Neuronal stem cell (in vitro differentiated cells): ENCODE measurements at regions not wholly inside any gene's neighbourhood (a gene's known extent, or its start where the extent isn't known, plus 50 kb on each side); places are given as distances from the start of the nearest gene placed in this dataset.

Experiments
- DNase-seq: peaks from one replicate; pipeline ENCODE4 v3.0.0-alpha.2; 2013; ENCODE audit warnings: low spot score
- H2AFZ ChIP-seq: one replicate; pipeline ENCODE4 v1.6.1; 2013; ENCODE audit warnings: mild to moderate bottlenecking, low read length, inconsistent platforms
- H2AK5ac ChIP-seq: 2 replicates; pipeline ENCODE4 v1.6.1; 2013; ENCODE audit warnings: low read depth, mild to moderate bottlenecking, inconsistent platforms, low read length, moderate library complexity, mixed read lengths
- H2BK120ac ChIP-seq: 2 replicates; pipeline ENCODE4 v1.6.1; 2013; ENCODE audit warnings: low read depth, mild to moderate bottlenecking, inconsistent platforms, low read length, moderate library complexity, mixed read lengths
- H2BK12ac ChIP-seq: one replicate; pipeline ENCODE4 v1.6.1; 2013; ENCODE audit warnings: low read length, inconsistent platforms
- H2BK15ac ChIP-seq: 2 replicates; pipeline ENCODE4 v1.6.1; 2013; ENCODE audit warnings: mild to moderate bottlenecking, low read length, inconsistent platforms, mixed read lengths
- H2BK5ac ChIP-seq: one replicate; pipeline ENCODE4 v1.6.1; 2013; ENCODE audit warnings: inconsistent platforms, mild to moderate bottlenecking, low read length, moderate library complexity
- H3K14ac ChIP-seq: one replicate; pipeline ENCODE4 v1.6.1; 2013; ENCODE audit warnings: low read length, inconsistent platforms
- H3K18ac ChIP-seq: 2 replicates; pipeline ENCODE4 v1.6.1; 2013; ENCODE audit warnings: low read length, inconsistent platforms
- H3K23ac ChIP-seq: 2 replicates; pipeline ENCODE4 v1.6.1; 2013; ENCODE audit warnings: low read depth, mild to moderate bottlenecking, mixed read lengths, low read length, inconsistent platforms; ENCODE audit not compliant: poor library complexity
- H3K27ac ChIP-seq: replicated peaks from 3 replicates; pipeline ENCODE4 v1.5.1; 2013; ENCODE audit warnings: low read length, inconsistent platforms
- H3K27me3 ChIP-seq, 3 experiments: 2 replicates each; pipeline ENCODE4 v1.6.1; 2013; ENCODE audit warnings: low read length in 3 of 3, mild to moderate bottlenecking in 2 of 3, inconsistent platforms in 1 of 3, low read depth in 1 of 3, mixed read lengths in 1 of 3, moderate library complexity in 1 of 3; ENCODE audit not compliant: control insufficient read depth in 3 of 3, insufficient read depth in 3 of 3
- H3K36me3 ChIP-seq, 2 donors: replicated peaks in 1 of 2; 2 replicates each; pipeline ENCODE4 v1.6.1; 2013; ENCODE audit warnings: low read length in 2 of 2; ENCODE audit not compliant: control insufficient read depth in 2 of 2, insufficient read depth in 2 of 2
- H3K4ac ChIP-seq: 2 replicates; pipeline ENCODE4 v1.6.1; 2013; ENCODE audit warnings: inconsistent platforms, mild to moderate bottlenecking, low read length, moderate library complexity
- H3K4me1 ChIP-seq, 2 donors: 1 replicate in 1 of 2; 2 replicates in 1 of 2; pipeline ENCODE4 v1.6.1; 2013; ENCODE audit warnings: low read length in 2 of 2, low read depth in 1 of 2; ENCODE audit not compliant: control insufficient read depth in 2 of 2, insufficient read depth in 1 of 2
- H3K4me2 ChIP-seq: one replicate; pipeline ENCODE4 v1.6.1; 2013; ENCODE audit warnings: mild to moderate bottlenecking, low read length, inconsistent platforms; ENCODE audit not compliant: insufficient read depth, poor library complexity, severe bottlenecking
- H3K4me3 ChIP-seq, 2 donors: 2 replicates each; pipeline ENCODE4 v1.5.1; 2013; ENCODE audit warnings: low read length in 2 of 2, mild to moderate bottlenecking in 2 of 2, inconsistent platforms in 1 of 2, moderate library complexity in 1 of 2
- H3K79me1 ChIP-seq: one replicate; pipeline ENCODE4 v1.6.1; 2013; ENCODE audit warnings: low read depth, mild to moderate bottlenecking, inconsistent platforms, low read length, moderate library complexity
- H3K9ac ChIP-seq: one replicate; pipeline ENCODE4 v1.6.1; 2013; ENCODE audit warnings: mild to moderate bottlenecking, low read depth, low read length, inconsistent platforms; ENCODE audit not compliant: poor library complexity
- H3K9me3 ChIP-seq, 2 donors: replicated peaks in 1 of 2; 2 replicates each; pipeline versions ENCODE3 to v1.6.1; 2013; ENCODE audit warnings: low read length in 2 of 2, mild to moderate bottlenecking in 2 of 2, inconsistent platforms in 1 of 2, low read depth in 1 of 2, mixed read lengths in 1 of 2, moderate library complexity in 1 of 2; ENCODE audit not compliant: control insufficient read depth in 2 of 2, insufficient read depth in 1 of 2
- H4K8ac ChIP-seq: one replicate; pipeline ENCODE4 v1.6.1; 2013; ENCODE audit warnings: low read depth, mild to moderate bottlenecking, inconsistent platforms, low read length, moderate library complexity
- H4K91ac ChIP-seq: one replicate; pipeline ENCODE4 v1.6.1; 2013; ENCODE audit warnings: low read length, low read depth, mild to moderate bottlenecking, inconsistent platforms; ENCODE audit not compliant: poor library complexity
- WGBS, 2 donors: extraction: QIAGEN DNeasy Blood & Tissue Kit; methylation state at CpG; one replicate each; pipeline ENCODE4 v1.1.7; 2013; ENCODE audit warnings: missing lambda C conversion rate in 2 of 2, mixed read lengths in 1 of 2; ENCODE audit not compliant: insufficient read length in 2 of 2, insufficient replicate concordance in 1 of 2; ENCODE audit errors: extremely low coverage in 2 of 2; 5-methylcytosine and 5-hydroxymethylcytosine counted together

DNA sequence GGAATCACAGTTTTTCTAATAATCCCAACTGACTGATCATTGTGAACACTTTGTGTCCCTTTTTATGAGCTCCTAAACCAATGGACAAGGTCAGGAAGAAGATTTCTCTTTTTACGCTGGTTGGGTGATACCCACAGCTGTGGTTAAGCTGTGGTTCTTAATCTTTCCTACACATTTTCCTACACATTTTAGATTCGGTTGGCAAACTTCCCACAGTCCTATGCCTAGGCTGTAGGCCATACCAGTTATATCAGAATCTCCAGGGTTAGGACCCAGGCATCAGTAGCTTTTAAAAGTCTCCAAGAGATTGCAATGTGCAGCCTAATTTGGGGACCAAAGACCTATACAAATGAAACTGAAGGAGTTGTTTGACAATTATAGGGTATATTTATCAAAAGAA is 203.0 kb downstream of the SP3 start:
- Histone ChIP-seq H3K4me2 (no peak overlapping the region), H3K36me3 (no peaks in the 10 kb centered on the region), H3K79me1 (no peaks in the 10 kb centered on the region), H4K91ac (no peak overlapping the region), H3K27me3 (no peaks in the 10 kb centered on the region), H2AFZ (no peak overlapping the region), H3K4ac (no peak overlapping the region), H2BK5ac (no peak overlapping the region), H3K18ac (no peak overlapping the region), H2BK120ac (no peak overlapping the region), H3K9me3 (no peaks in the 10 kb centered on the region), H2BK12ac (no peak overlapping the region), H2BK15ac (no peak overlapping the region), H2AK5ac (no peak overlapping the region), H3K9ac (no peak overlapping the region), H3K4me1 (peaks cover 0 to 8% of the 10 kb centered on the region in 2 donors), H3K4me3 (no peak overlapping the region), H4K8ac (no peak overlapping the region), H3K27ac (no peak overlapping the region), H3K23ac (no peak overlapping the region), H3K14ac (no peak overlapping the region)
- no peak for DNase-seq
- no CpG with 5 or more reads among the region's 2 CpGs for WGBS, 2 donors

DNA sequence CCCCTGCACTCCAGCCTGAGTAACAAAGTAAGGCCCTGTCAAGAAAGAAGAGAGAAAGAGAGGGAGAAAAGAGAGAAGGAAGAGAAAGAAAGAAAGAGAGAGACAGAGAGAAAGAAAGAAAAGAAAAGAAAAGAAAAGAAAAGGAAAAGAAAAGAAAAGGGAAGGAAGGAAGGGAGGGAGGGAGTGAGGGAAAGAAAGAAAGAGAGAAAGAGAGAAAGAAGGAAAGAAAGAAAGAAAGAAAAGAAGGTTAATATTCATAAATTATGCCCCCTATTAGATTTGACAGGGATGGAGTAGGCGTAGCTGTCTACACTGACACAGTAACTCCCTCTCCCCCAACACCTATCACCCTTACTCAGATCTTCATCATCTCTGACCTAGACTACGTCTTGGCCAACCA is 202.3 kb downstream of the SP3 start:
- Histone ChIP-seq H3K4me3 (no peak overlapping the region), H3K9me3 (no peaks in the 10 kb centered on the region), H2AFZ (no peak overlapping the region), H2BK5ac (no peak overlapping the region), H2BK12ac (no peak overlapping the region), H3K27me3 (no peaks in the 10 kb centered on the region), H3K79me1 (no peaks in the 10 kb centered on the region), H3K18ac (no peak overlapping the region), H3K4me2 (no peak overlapping the region), H3K4me1 (peaks cover 0 to 4% of the 10 kb centered on the region in 2 donors), H3K27ac (no peak overlapping the region), H3K36me3 (no peaks in the 10 kb centered on the region), H3K9ac (no peak overlapping the region), H4K91ac (no peak overlapping the region), H3K4ac (no peak overlapping the region), H2BK15ac (no peak overlapping the region), H2BK120ac (no peak overlapping the region), H2AK5ac (no peak overlapping the region), H3K14ac (no peak overlapping the region), H3K23ac (no peak overlapping the region), H4K8ac (no peak overlapping the region)
- no CpG with 5 or more reads among the region's 2 CpGs for WGBS, 2 donors
- no peak for DNase-seq

DNA sequence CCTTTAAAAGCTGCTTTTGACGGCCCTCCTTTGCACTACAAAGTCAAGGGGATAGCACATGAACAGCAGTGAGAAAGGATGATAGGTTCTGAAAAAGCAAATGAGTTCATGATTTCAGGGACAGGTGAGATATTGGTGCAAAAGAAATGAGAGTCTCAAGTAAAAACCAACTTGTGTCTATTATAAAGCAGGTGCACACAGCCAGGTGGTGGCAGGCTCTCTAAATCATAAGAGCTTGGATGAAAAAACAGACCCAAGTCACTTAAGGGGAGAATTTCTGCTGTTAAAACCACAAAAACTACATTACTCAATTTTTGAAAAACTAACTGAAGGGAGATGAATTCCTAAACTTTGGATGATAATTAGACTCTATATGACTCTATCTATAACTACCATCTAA is 201.5 kb downstream of the SP3 start:
- H3K4me2 ChIP-seq, result no peak overlapping the region
- H3K4me3 ChIP-seq, result no peak overlapping the region
- H3K27ac ChIP-seq, result no peak overlapping the region
- H3K23ac ChIP-seq, result peak overlapping the region; percentile 34
- H3K27me3 ChIP-seq, result no peaks in the 10 kb centered on the region
- no peak overlapping the region for H3K4ac ChIP-seq
- WGBS, 2 donors, result no CpG with 5 or more reads among the region's 1 CpG
- H2BK15ac ChIP-seq, result peak overlapping the region; percentile 61
- H2AFZ ChIP-seq, result no peak overlapping the region
- no peaks in the 10 kb centered on the region for H3K9me3 ChIP-seq
- H4K8ac ChIP-seq, result no peak overlapping the region
- no peak overlapping the region for H4K91ac ChIP-seq
- peak overlapping the region; percentile 7 for H2BK12ac ChIP-seq
- no peak overlapping the region for H3K14ac ChIP-seq
- no peak overlapping the region for H3K9ac ChIP-seq
- peaks cover 0 to 2% of the 10 kb centered on the region in 2 donors for H3K4me1 ChIP-seq
- no peak for DNase-seq
- H2AK5ac ChIP-seq, result no peak overlapping the region
- no peak overlapping the region for H2BK120ac ChIP-seq
- no peaks in the 10 kb centered on the region for H3K36me3 ChIP-seq
- H3K79me1 ChIP-seq, result no peaks in the 10 kb centered on the region
- no peak overlapping the region for H2BK5ac ChIP-seq
- no peak overlapping the region for H3K18ac ChIP-seq

DNA sequence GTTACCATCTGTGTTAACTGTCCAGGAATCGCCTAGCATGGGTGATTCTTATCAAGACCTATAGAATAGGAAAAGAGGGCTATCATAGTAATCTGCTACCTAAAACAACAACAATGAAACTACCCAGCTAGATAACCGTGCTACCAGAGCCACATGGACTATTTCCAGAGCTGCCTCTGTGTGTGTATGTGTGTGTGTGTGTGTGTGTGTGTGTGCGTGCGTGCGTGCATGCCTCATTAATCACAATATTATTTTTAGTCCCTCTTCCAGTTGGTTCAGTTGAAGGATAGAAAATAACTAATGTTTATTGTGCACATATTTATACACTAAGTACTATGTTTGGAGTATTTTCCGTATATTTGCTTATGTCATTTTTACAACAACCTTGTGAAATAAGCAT is 201.1 kb downstream of the SP3 start:
- H3K14ac ChIP-seq, result no peak overlapping the region
- no peak overlapping the region for H3K4me2 ChIP-seq
- peaks cover 0 to 2% of the 10 kb centered on the region in 2 donors for H3K4me1 ChIP-seq
- no peaks in the 10 kb centered on the region for H3K9me3 ChIP-seq
- H2BK15ac ChIP-seq, result no peak overlapping the region
- DNase-seq, result no peak
- H2AFZ ChIP-seq, result no peak overlapping the region
- no CpG with 5 or more reads among the region's 6 CpGs for WGBS, 2 donors
- H3K27me3 ChIP-seq, result no peaks in the 10 kb centered on the region
- no peak overlapping the region for H2AK5ac ChIP-seq
- no peak overlapping the region for H3K4me3 ChIP-seq
- no peak overlapping the region for H4K91ac ChIP-seq
- H3K27ac ChIP-seq, result no peak overlapping the region
- H2BK120ac ChIP-seq, result no peak overlapping the region
- no peak overlapping the region for H2BK5ac ChIP-seq
- no peak overlapping the region for H3K4ac ChIP-seq
- H4K8ac ChIP-seq, result no peak overlapping the region
- H3K18ac ChIP-seq, result no peak overlapping the region
- no peaks in the 10 kb centered on the region for H3K79me1 ChIP-seq
- H3K9ac ChIP-seq, result no peak overlapping the region
- no peak overlapping the region for H3K23ac ChIP-seq
- H2BK12ac ChIP-seq, result no peak overlapping the region
- no peaks in the 10 kb centered on the region for H3K36me3 ChIP-seq
